GM23338 (cell line): ENCODE measurements at regions not wholly inside any gene's neighbourhood (a gene's known extent, or its start where the extent isn't known, plus 50 kb on each side); places are given as distances from the start of the nearest gene placed in this dataset.

ENCODE experiments used
- ATAC-seq: fragments of 200-7000 bp; cut with Tn5 transposase; 3 replicates; pipeline ENCODE4 v1.9.1; 2020
- DNase-seq: peaks from one replicate; pipeline ENCODE4 v3.0.0-alpha.2; 2015; ENCODE audit warnings: low spot score
- H2AFZ ChIP-seq: fragments of 200-600 bp; sonication (generic); 2 replicates; pipeline ENCODE4 v1.8.0; 2016; ENCODE audit warnings: antibody characterized with exemption, mild to moderate bottlenecking, moderate library complexity
- H3F3A ChIP-seq: fragments of 200-600 bp; sonication (generic); replicated peaks from 2 replicates; pipeline ENCODE4 v1.8.0; 2017; ENCODE audit warnings: antibody characterized with exemption, mixed run types, low read depth
- H3K27ac ChIP-seq: fragments of 200-600 bp; sonication (generic); 2 replicates; pipeline ENCODE4 v1.6.1; 2016; ENCODE audit warnings: low read depth
- H3K27me3 ChIP-seq: fragments of 200-600 bp; sonication (generic); 2 replicates; pipeline ENCODE4 v1.8.0; 2016; ENCODE audit warnings: mild to moderate bottlenecking, mixed run types, moderate library complexity; ENCODE audit not compliant: insufficient read depth
- H3K36me3 ChIP-seq: fragments of 200-600 bp; sonication (generic); 2 replicates; pipeline ENCODE4 v1.8.0; 2016; ENCODE audit warnings: mild to moderate bottlenecking; ENCODE audit not compliant: insufficient read depth
- H3K4me1 ChIP-seq: fragments of 200-600 bp; sonication (generic); 2 replicates; pipeline ENCODE4 v1.8.0; 2016; ENCODE audit warnings: mild to moderate bottlenecking, moderate library complexity; ENCODE audit not compliant: insufficient read depth
- H3K4me2 ChIP-seq: fragments of 200-600 bp; sonication (generic); 2 replicates; pipeline ENCODE4 v1.7.1; 2017; ENCODE audit warnings: mixed run types
- H3K4me3 ChIP-seq: fragments of 200-600 bp; sonication (generic); 2 replicates; pipeline ENCODE4 v1.6.1; 2016; ENCODE audit warnings: mixed run types
- H3K79me2 ChIP-seq: fragments of 200-600 bp; sonication (generic); replicated peaks from 2 replicates; pipeline ENCODE4 v1.8.0; 2017; ENCODE audit warnings: mild to moderate bottlenecking; ENCODE audit not compliant: insufficient read depth
- H3K9me2 ChIP-seq: fragments of 200-600 bp; sonication (generic); 2 replicates; pipeline ENCODE4 v1.8.0; 2017; ENCODE audit not compliant: insufficient read depth
- H4K20me1 ChIP-seq: fragments of 200-600 bp; sonication (generic); replicated peaks from 2 replicates; pipeline ENCODE4 v1.8.0; 2017; ENCODE audit warnings: mild to moderate bottlenecking; ENCODE audit not compliant: insufficient read depth
- H3K27ac Mint-ChIP-seq: 2 replicates; pipeline ENCODE4 v1.8.0; 2020; ENCODE audit warnings: inconsistent platforms, mild to moderate bottlenecking, moderate library complexity, mixed read lengths
- H3K27me3 Mint-ChIP-seq: 3 replicates; pipeline ENCODE4 v1.8.0; 2022; ENCODE audit warnings: low read depth, mild to moderate bottlenecking, moderate library complexity, mixed read lengths, inconsistent platforms; ENCODE audit not compliant: insufficient read depth, poor library complexity
- H3K36me3 Mint-ChIP-seq: 3 replicates; pipeline ENCODE4 v1.8.0; 2021; ENCODE audit warnings: low read depth, mild to moderate bottlenecking, inconsistent platforms, moderate library complexity, mixed read lengths
- H3K4me1 Mint-ChIP-seq: 3 replicates; pipeline ENCODE4 v1.8.0; 2020; ENCODE audit warnings: mild to moderate bottlenecking, inconsistent platforms, mixed read lengths
- H3K4me3 Mint-ChIP-seq: 3 replicates; pipeline ENCODE4 v1.8.0; 2021; ENCODE audit warnings: moderate library complexity, mild to moderate bottlenecking, inconsistent platforms, mixed read lengths
- H3K9me3 Mint-ChIP-seq: 3 replicates; pipeline ENCODE4 v1.8.0; 2020; ENCODE audit warnings: moderate library complexity, mild to moderate bottlenecking, inconsistent platforms, mixed read lengths
- CREB1 ChIP-seq: fragments of 250-450 bp; sonication (Bioruptor Pico); IDR thresholded peaks from 2 replicates; pipeline ENCODE4 v1.5.0; 2020; ENCODE audit warnings: low read depth, mild to moderate bottlenecking, moderate library complexity
- EZH2 ChIP-seq: fragments of 200-600 bp; sonication (generic); IDR thresholded peaks from one replicate; pipeline ENCODE4 v1.8.0; 2017; ENCODE audit warnings: antibody characterized with exemption, mild to moderate bottlenecking, low read depth; ENCODE audit not compliant: unreplicated experiment
- JUNB ChIP-seq: IDR thresholded peaks from one replicate; pipeline ENCODE4 v1.6.1; 2016; ENCODE audit warnings: antibody characterized with exemption; ENCODE audit not compliant: unreplicated experiment
- POLR2AphosphoS5 ChIP-seq: IDR thresholded peaks from 2 replicates; pipeline ENCODE4 v1.6.1; 2016; ENCODE audit warnings: antibody characterized with exemption, low read depth
- STAT1 ChIP-seq: IDR thresholded peaks from one replicate; pipeline ENCODE4 v1.6.1; 2016; ENCODE audit warnings: antibody characterized with exemption; ENCODE audit not compliant: unreplicated experiment
- ZNF114 ChIP-seq: fragments of 250-450 bp; sonication (Bioruptor Pico); IDR thresholded peaks from 2 replicates; pipeline ENCODE4 v1.5.0; 2020; ENCODE audit warnings: mild to moderate bottlenecking, moderate library complexity
- ZNF331 ChIP-seq: fragments of 250-450 bp; sonication (Bioruptor Pico); IDR thresholded peaks from 2 replicates; pipeline ENCODE4 v1.5.0; 2020; ENCODE audit warnings: low read depth, mild to moderate bottlenecking, moderate library complexity
- ZNF462 ChIP-seq: fragments of 250-450 bp; sonication (Bioruptor Pico); IDR thresholded peaks from 2 replicates; pipeline ENCODE4 v1.5.0; 2020; ENCODE audit warnings: mild to moderate bottlenecking, moderate library complexity
- TF ChIP-seq, protein P1 (sequence below): IDR thresholded peaks from 2 replicates; pipeline ENCODE4 v1.6.1; 2016; ENCODE audit warnings: antibody characterized with exemption

GRCh38 chr16:80071964-80072456, 468.8 kb upstream of the DYNLRB2 start (continued):
- no peak for TF ChIP-seq ZNF462 (CRISPR knock-in tag)
- TF ChIP-seq, protein P1, sequence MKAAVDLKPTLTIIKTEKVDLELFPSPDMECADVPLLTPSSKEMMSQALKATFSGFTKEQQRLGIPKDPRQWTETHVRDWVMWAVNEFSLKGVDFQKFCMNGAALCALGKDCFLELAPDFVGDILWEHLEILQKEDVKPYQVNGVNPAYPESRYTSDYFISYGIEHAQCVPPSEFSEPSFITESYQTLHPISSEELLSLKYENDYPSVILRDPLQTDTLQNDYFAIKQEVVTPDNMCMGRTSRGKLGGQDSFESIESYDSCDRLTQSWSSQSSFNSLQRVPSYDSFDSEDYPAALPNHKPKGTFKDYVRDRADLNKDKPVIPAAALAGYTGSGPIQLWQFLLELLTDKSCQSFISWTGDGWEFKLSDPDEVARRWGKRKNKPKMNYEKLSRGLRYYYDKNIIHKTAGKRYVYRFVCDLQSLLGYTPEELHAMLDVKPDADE: no peak

GRCh38 chr16:80066805-80067580, 466.5 kb upstream of the MAF start:
- H3K9me3 Mint-ChIP-seq: no peaks in the 10 kb centered on the region; the same call in 2 of the 3 replicates
- H3K4me3 Mint-ChIP-seq: no peak overlapping the region
- Histone ChIP-seq H3K27ac (no peak overlapping the region), H3K27me3 (no peaks in the 10 kb centered on the region), H3K4me1 (0 out of 2 replicates have a peak, but pooled peaks cover 9% of the 10 kb centered on the region), H3K36me3 (no peaks in the 10 kb centered on the region), H3K4me3 (no peak overlapping the region), H3K9me2 (0 out of 2 replicates have a peak, but pooled peaks cover 6% of the 10 kb centered on the region), H4K20me1 (no peaks in the 10 kb centered on the region), H3F3A (no peaks in the 10 kb centered on the region), H2AFZ (no peak overlapping the region), H3K79me2 (no peaks in the 10 kb centered on the region), H3K4me2 (no peak overlapping the region)
- DNase-seq: no peak
- no peak for ATAC-seq
- no peaks in the 10 kb centered on the region for H3K36me3 Mint-ChIP-seq
- no peak overlapping the region for H3K27ac Mint-ChIP-seq
- peaks cover 10% of the 10 kb centered on the region; the same call in 2 of the 3 replicates for H3K4me1 Mint-ChIP-seq
- H3K27me3 Mint-ChIP-seq: peaks cover 2% of the 10 kb centered on the region
- TF ChIP-seq STAT1 (no peak), EZH2 (no peak), ZNF331 (CRISPR knock-in tag) (no peak), POLR2AphosphoS5 (no peak), CREB1 (CRISPR knock-in tag) (no peak), JUNB (no peak), ZNF114 (CRISPR knock-in tag) (no peak)
- TF ChIP-seq, protein P1: no peak
